ENCODE measurements at regions not wholly inside any gene's neighbourhood (a gene's known extent, or its start where the extent isn't known, plus 50 kb on each side); places are given as distances from the start of the nearest gene placed in this dataset.

GRCh38 chr20:41769592-41770018 is 151.4 kb upstream of the CHD6 start:
- no peak for TF ChIP-seq CTCF (IDR thresholded peaks at IDR 0.05)
- intact Hi-C loops (cut with DNase I; ENCODE audit: low total_unique reads) = no loop called here
- Histone ChIP-seq H3K36me3 (no peaks in the 10 kb centered on the region), H3K9me3 (no peaks in the 10 kb centered on the region), H3K27ac (no peak overlapping the region), H3K4me1 (no peaks in the 10 kb centered on the region), H3K4me3 (no peak overlapping the region), H3K27me3 (peaks cover 0 to 8% of the 10 kb centered on the region in 2 donors)
- DNase-seq = no peak

GRCh38 chr20:41750137-41750536 is 132.0 kb upstream of the CHD6 start:
- H3K4me3 ChIP-seq = no peak overlapping the region
- intact Hi-C loops (cut with DNase I; ENCODE audit: low total_unique reads) = no loop called here
- H3K4me1 ChIP-seq = no peaks in the 10 kb centered on the region
- peaks cover 0 to 10% of the 10 kb centered on the region in 2 donors for H3K27me3 ChIP-seq
- no peak for DNase-seq
- H3K36me3 ChIP-seq = no peaks in the 10 kb centered on the region
- TF ChIP-seq CTCF (IDR thresholded peaks at IDR 0.05) = no peak
- no peaks in the 10 kb centered on the region for H3K9me3 ChIP-seq
- H3K27ac ChIP-seq = no peak overlapping the region

GRCh38 chr20:41748756-41749582 is 130.8 kb upstream of the CHD6 start:
- DNase-seq = no peak
- H3K27ac ChIP-seq = no peak overlapping the region
- intact Hi-C loops (cut with DNase I; ENCODE audit: low total_unique reads) = no loop called here
- no peak for TF ChIP-seq CTCF (IDR thresholded peaks at IDR 0.05)
- no peaks in the 10 kb centered on the region for H3K36me3 ChIP-seq
- peaks cover 0 to 10% of the 10 kb centered on the region in 2 donors for H3K27me3 ChIP-seq
- no peaks in the 10 kb centered on the region for H3K4me1 ChIP-seq
- H3K4me3 ChIP-seq = no peak overlapping the region
- H3K9me3 ChIP-seq = no peaks in the 10 kb centered on the region

- H3K27ac ChIP-seq = no peak overlapping the region
- no peak for DNase-seq
- no peak for TF ChIP-seq CTCF (IDR thresholded peaks at IDR 0.05)
- intact Hi-C loops (cut with DNase I; ENCODE audit: low total_unique reads) = no loop called here
- no peak overlapping the region for H3K4me3 ChIP-seq
- H3K27me3 ChIP-seq = peaks cover 0 to 10% of the 10 kb centered on the region in 2 donors
- H3K36me3 ChIP-seq = no peaks in the 10 kb centered on the region
- no peaks in the 10 kb centered on the region for H3K4me1 ChIP-seq
- H3K9me3 ChIP-seq = no peaks in the 10 kb centered on the region
Measured at GRCh38 chr20:41748051-41748450, 129.9 kb upstream of the CHD6 start.

- no peak for TF ChIP-seq CTCF (IDR thresholded peaks at IDR 0.05)
- H3K9me3 ChIP-seq = no peaks in the 10 kb centered on the region
- H3K4me1 ChIP-seq = no peaks in the 10 kb centered on the region
- no peak overlapping the region for H3K27ac ChIP-seq
- no peak for DNase-seq
- intact Hi-C loops (cut with DNase I; ENCODE audit: low total_unique reads) = no loop called here
- H3K36me3 ChIP-seq = no peaks in the 10 kb centered on the region
- peaks cover 0 to 10% of the 10 kb centered on the region in 2 donors for H3K27me3 ChIP-seq
- no peak overlapping the region for H3K4me3 ChIP-seq
Measured at GRCh38 chr20:41747226-41747625, 129.0 kb upstream of the CHD6 start.

All from tibial artery (tissue), 4 donors.